ENCODE measurements at regions not wholly inside any gene's neighbourhood (a gene's known extent, or its start where the extent isn't known, plus 50 kb on each side); places are given as distances from the start of the nearest gene placed in this dataset.

DNA sequence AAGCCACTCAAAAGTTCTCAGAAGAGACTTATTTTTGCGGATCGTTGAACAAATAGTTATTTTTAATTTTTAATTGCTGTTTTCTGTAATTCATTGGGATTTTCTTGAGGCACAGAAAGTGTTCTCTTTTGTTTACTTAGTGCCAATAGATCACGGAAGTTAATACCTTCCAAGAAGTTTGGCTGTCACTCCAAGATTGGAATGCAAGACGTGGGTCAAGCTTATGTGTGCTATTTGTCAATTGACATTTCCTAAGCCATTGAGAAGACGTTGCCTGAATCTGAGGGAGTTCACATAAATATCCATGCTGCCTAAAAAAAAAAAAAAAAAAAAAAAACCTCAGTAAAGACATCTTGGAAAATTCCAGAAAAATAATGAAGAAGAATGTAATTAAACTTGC lies 1071.4 kb upstream of the ADGRB3 start:
- POLR2A ChIA-PET: no interaction called here
- TF ChIP-seq, protein P1, sequence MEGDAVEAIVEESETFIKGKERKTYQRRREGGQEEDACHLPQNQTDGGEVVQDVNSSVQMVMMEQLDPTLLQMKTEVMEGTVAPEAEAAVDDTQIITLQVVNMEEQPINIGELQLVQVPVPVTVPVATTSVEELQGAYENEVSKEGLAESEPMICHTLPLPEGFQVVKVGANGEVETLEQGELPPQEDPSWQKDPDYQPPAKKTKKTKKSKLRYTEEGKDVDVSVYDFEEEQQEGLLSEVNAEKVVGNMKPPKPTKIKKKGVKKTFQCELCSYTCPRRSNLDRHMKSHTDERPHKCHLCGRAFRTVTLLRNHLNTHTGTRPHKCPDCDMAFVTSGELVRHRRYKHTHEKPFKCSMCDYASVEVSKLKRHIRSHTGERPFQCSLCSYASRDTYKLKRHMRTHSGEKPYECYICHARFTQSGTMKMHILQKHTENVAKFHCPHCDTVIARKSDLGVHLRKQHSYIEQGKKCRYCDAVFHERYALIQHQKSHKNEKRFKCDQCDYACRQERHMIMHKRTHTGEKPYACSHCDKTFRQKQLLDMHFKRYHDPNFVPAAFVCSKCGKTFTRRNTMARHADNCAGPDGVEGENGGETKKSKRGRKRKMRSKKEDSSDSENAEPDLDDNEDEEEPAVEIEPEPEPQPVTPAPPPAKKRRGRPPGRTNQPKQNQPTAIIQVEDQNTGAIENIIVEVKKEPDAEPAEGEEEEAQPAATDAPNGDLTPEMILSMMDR (IDR thresholded peaks at IDR 0.05; ENCODE audit: insufficient read depth, low read depth, low read length): no peak
- Histone ChIP-seq H3K4me3 (ENCODE audit: low read depth, low read length) (no peak overlapping the region), H3K36me3 (ENCODE audit: control insufficient read depth, insufficient read depth, low read length) (no peaks in the 10 kb centered on the region), H3K27me3 (ENCODE audit: control insufficient read depth, insufficient read depth, low read length) (no peaks in the 10 kb centered on the region)
- CTCF ChIA-PET: no interaction called here
- no peak for DNase-seq (ENCODE audit: low read depth)

DNA sequence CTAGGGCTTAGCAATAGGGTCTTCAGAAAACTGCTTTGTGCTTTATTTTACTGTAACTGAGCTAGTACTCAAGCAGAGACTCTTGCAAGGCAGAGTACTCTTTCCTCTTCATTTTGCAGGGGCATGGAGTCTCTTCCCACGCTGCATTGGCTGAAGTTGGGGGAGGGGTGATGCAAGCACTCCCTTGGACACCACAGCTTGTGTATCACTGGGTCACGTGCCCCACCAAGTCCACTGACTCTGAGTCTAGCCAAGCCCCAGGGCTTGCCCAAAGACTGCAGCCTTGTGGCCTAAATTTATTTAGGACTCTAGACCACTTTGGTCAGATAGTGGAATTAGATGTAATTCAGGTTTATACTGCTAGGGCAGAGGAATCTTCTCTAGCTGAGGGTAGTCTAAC lies 1075.0 kb upstream of the ADGRB3 start:
- ChIA-PET POLR2A (no interaction called here), CTCF (no interaction called here)
- H3K27me3 ChIP-seq (ENCODE audit: control insufficient read depth, insufficient read depth, low read length): no peaks in the 10 kb centered on the region
- H3K4me3 ChIP-seq (ENCODE audit: low read depth, low read length): no peak overlapping the region
- no peaks in the 10 kb centered on the region for H3K36me3 ChIP-seq (ENCODE audit: control insufficient read depth, insufficient read depth, low read length)
- TF ChIP-seq, protein P1 (IDR thresholded peaks at IDR 0.05; ENCODE audit: insufficient read depth, low read depth, low read length): no peak
- DNase-seq (ENCODE audit: low read depth): no peak

DNA sequence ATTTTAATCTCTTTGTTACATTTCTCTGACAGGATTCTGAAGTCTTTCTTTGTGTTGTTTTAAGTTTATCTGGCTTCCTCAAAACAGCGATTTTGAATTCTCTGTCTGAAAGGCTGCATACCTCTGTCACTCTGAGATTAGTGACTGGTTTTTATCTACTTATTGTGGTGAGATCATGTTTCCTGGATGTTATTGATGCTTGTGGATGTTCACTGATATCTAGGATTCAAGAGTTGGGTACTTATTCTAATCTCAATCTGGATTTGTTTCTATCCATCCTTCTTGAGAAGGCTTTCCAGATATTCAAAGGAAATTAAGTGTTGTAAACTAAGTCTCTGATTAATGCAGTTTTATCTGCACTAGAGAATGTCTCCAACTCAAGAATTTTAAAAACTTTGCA lies 1076.1 kb upstream of the ADGRB3 start:
- ChIA-PET POLR2A (no interaction called here), CTCF (no interaction called here)
- no peaks in the 10 kb centered on the region for H3K27me3 ChIP-seq (ENCODE audit: control insufficient read depth, insufficient read depth, low read length)
- no peak overlapping the region for H3K4me3 ChIP-seq (ENCODE audit: low read depth, low read length)
- H3K36me3 ChIP-seq (ENCODE audit: control insufficient read depth, insufficient read depth, low read length): no peaks in the 10 kb centered on the region
- TF ChIP-seq, protein P1 (IDR thresholded peaks at IDR 0.05; ENCODE audit: insufficient read depth, low read depth, low read length): no peak
- DNase-seq (ENCODE audit: low read depth): no peak

DNA sequence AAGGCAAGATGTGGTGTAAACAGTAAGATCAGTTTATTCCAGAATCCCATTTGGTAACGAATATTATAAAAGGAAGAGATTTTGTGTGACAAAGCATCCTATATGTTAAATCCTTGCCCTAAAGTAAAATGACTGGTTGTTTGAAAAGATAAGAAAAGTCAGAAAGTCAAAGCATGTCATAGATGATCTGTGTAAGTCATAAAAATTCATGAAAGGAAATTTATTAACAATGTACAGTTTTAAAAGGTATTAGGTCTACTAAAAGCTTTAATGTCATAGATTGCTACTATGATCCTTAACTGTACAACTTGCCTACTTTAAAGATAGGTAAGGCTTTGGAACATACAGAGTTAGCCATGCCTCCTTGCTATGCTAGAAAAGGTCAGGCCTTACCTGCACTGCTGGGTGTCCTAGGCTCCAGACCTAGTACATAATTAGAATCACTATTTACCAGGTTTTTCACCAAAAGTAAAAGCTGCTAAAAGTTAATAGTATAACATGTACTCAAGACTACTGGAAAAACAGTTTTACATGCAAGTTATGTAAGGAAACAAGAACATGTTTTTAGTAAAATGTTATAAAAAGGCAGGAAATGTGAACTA lies 1090.1 kb upstream of the ADGRB3 start:
- TF ChIP-seq, protein P1 (IDR thresholded peaks at IDR 0.05; ENCODE audit: insufficient read depth, low read depth, low read length): no peak
- ChIA-PET POLR2A (no interaction called here), CTCF (interaction anchor here (0.7 kb wide), 1 partner anchor 1603 kb away, joined by 3 read pairs; no protein-coding TSS in a partner anchor)
- Histone ChIP-seq H3K27me3 (ENCODE audit: control insufficient read depth, insufficient read depth, low read length) (no peaks in the 10 kb centered on the region), H3K4me3 (ENCODE audit: low read depth, low read length) (no peak overlapping the region), H3K36me3 (ENCODE audit: control insufficient read depth, insufficient read depth, low read length) (no peaks in the 10 kb centered on the region)
- DNase-seq (ENCODE audit: low read depth): no peak

DNA sequence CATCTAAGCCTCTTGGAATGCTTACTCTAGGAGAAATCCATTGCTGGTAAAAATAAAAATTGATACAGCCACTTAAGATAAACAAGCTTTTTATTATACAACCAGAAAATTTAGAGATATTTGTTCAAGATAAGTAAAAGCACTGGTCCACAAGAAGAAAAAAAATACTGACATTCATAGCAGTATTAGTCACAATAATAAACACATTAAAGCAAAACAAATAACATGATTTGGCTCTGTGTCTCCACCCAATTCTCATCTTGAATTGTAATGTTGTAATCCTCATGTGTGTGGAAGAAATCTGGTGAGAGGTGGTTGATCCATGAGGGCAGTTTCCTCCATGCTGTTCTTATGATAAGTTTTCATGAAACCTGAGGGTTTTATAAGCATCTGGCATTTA lies 1093.5 kb upstream of the ADGRB3 start:
- POLR2A ChIA-PET: no interaction called here
- CTCF ChIA-PET: no interaction called here
- Histone ChIP-seq H3K27me3 (ENCODE audit: control insufficient read depth, insufficient read depth, low read length) (no peaks in the 10 kb centered on the region), H3K36me3 (ENCODE audit: control insufficient read depth, insufficient read depth, low read length) (no peaks in the 10 kb centered on the region), H3K4me3 (ENCODE audit: low read depth, low read length) (no peak overlapping the region)
- TF ChIP-seq, protein P1 (IDR thresholded peaks at IDR 0.05; ENCODE audit: insufficient read depth, low read depth, low read length): no peak
- peak; percentile 17 for DNase-seq (ENCODE audit: low read depth)
